GM18861 (cell line): ENCODE measurements at regions not wholly inside any gene's neighbourhood (a gene's known extent, or its start where the extent isn't known, plus 50 kb on each side); places are given as distances from the start of the nearest gene placed in this dataset.

Experiments
- ATAC-seq: cut with Tn5 transposase; IDR thresholded peaks from one replicate; pipeline ENCODE4 v1.9.1; 2021; ENCODE audit not compliant: unreplicated experiment

DNA sequence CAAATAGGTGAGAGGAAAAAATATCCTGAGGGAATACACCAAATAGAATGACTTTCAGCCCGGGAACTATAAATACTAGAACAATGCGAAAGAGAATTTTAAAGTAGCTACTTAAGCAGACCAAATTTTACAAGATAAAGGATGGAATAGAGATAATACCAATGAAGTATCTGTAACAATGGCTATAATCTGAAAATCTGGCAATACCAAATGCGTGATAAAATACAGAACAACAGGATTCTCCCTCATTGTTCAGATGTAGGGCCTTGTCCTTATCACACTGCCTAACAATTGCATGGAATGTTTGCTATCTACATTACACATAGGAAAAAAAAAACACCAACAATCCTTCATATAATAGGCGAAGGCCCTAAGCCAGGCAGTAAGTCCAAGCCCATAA is 815.4 kb upstream of the MDGA2 start:
- no peak for ATAC-seq

DNA sequence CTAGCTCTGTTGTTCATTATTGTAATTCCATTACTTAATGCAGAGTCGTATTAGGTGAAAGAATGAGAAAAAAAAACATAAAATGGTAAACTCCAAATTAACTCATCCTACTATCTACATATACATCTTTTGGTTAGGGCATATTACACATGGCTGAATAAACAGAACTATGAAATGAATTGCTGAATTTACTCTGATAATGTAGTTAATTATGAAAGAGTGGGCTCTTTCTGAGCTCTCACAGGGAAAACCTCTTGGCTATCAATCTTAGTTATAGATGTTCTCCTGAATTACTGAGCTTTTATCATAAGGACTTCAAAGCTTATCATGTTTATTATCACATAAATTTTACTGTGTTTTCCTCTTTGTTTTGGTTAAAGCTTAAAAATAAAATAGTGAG is 798.5 kb upstream of the MDGA2 start:
- no peak for ATAC-seq

- no peak for ATAC-seq
Measured at GRCh38 chr14:48456051-48456450, 780.6 kb upstream of the MDGA2 start.

DNA sequence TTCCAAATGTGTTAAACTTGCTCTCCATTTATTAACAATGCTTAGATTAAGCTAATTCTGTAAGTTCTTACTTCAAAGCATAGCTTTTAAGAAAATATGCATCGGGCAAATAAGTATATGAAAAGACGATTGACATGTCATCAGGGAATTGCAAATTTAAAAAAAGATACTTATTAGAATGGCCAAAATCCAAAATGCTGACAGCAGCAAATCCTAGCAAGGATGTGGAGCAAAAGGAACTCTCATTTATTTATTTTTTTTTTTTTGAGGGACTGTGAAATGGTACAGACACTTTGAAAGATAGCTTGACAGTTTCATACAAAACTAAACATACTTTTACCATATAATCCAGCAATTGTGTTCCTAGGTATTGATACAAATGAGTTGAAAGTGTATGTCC is 779.5 kb upstream of the MDGA2 start:
- ATAC-seq: no peak

DNA sequence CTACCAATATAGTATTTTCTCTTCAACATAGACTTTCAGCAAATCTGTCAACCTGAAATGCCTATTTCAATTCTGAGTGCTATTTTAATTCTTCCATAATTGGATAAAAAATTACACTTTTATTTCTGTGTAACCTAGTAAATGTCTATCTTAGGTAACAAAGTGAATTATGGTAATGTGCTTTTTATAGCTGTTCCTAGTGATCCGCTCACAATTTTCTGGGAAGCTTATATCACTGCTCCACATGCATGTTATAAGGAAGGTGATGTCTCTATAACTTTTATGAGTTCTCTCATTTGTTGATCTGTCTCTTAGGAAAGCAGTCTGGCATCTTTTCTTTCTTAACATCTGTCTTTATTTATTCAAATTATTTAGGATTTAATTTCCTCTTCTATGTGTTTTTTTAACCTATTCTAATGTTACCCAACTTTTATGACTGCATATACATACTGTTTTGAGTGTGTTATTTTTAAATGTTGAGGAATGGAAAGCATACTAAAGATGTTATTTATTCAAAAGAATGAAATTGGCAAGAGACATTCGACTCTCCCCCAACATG is 777.1 kb upstream of the MDGA2 start:
- no peak for ATAC-seq

DNA sequence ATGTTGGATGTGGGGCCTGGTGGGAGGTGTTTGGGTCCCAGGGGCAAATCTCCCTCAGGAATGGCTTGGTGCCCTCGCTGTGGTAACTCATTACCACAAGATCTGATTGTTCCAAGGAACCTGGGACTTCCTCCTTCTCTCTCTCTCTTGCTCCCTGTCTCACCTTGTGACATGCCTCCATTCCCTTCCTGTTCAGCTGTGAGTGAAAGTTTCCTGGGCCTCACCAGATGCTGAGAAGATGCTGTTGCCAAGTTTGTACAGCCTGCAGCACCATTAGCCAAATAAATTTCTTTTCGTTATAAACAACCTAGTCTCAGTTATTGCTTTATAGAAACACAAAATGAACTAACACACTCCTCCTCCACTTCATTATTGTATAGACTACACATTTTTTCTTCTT is 759.8 kb upstream of the MDGA2 start:
- ATAC-seq: no peak

DNA sequence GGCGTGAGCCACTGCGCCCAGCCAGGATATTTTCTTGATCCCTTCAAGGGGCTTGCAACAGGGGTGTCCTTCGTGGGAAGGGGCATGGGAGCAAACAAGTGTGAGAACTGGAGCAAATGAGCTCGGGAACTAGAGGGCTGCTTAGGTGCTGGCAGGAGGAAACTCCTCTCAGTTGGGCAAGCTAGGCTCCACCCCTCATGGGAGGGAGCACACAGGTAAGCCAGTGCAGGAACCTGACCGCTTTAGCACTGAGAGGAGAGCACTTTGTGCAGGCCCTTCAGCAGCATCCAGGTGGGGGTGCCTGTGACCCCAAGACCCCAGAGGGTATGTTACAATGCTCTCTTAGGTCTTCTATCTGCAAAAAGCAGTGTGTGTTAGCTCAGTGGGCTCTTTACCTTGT is 755.4 kb upstream of the MDGA2 start:
- no peak for ATAC-seq

DNA sequence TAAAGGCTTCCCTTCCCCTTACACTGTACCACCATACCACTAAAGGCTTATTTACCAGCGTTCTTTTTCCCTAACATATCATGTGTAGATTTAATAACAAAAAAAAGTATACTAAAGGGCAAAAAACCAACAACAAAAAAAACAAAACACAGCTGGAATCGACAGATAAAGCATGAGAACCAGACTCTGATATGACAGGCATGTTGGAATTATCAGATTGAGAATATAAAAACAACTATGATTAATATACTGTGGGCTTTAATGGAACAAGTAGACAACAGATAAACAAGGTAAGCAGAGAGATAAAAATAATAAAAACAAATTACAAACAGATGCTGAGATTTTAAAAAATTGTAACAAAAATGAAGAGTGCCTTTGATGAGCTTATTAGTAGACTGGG is 754.1 kb upstream of the MDGA2 start:
- ATAC-seq: no peak

DNA sequence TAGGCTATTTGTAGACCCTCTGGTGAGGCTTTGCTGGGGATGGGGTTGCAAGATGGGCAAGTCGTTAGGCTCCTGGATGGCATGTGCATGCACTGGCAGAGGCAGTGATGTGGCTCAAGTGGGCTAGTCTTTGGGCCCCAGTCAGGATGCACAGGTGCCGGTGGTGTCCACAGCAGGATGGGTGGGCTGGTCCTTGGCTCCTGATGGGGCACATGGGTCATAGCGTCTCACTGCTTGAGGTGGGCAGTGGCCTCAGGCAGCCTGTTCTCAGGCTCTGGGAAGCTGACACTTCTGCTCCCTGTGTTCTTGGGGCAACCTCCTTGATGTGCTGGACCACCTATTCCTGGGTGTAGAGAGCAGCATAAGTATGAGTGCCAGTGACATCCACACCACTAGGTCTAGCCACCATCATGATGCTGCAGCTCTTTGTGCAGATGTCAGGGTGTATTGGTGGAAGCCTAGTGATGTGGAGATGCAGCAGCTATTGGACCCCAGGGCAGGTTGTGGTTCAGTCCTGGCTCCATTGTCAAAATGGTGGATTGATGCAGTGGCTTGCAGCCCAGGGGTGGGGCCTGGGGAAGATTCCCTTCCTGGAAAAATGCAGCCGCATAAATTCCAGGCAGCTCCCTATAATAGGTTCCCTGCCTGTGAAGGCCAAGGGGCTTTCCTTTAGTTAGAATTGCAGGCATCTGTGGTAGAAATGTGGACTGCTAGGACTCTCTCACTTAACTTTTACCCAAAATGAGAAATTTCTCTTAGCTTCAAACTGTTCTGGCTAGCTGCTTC is 742.5 kb upstream of the MDGA2 start:
- ATAC-seq: no peak

DNA sequence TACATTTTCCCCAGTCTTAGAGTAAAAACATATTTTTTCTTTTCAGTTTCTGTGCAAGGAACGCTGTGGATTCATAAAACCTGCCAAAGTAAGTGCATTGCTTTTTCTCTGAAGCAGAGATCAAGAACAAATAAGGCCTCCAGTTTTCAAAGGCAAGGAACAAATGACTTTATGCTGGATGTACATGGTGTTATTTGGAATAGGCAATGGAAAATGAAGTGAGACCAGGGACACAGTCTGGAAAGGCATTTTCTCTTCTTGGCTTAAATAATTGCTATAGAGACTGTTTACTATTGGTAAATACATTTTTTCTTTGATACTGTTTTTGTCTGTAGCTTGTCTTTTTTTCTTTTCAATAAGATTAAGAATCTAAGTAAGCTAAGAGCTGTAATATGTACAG is 725.9 kb upstream of the MDGA2 start:
- ATAC-seq: no peak

- ATAC-seq: no peak
Measured at GRCh38 chr14:48398675-48399282, 723.4 kb upstream of the MDGA2 start.

DNA sequence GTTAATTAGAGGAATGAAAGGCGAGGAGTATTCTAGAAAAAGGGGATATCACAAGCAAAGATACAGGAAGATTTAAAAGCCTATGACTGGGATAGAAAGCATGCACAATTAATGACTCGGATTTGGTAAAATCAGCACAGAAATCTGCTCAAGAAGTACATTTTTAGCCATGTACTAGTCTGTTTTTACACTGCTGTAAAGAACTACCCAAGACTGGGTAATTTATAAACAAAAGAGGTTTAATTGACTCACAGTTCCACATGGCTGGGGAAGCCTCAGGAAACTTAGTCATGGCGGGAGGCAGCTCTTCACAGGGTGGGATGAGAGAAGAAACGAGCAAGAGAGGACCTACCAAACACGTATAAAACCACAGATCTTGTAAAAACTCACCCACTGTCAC is 716.3 kb upstream of the MDGA2 start:
- ATAC-seq: no peak

DNA sequence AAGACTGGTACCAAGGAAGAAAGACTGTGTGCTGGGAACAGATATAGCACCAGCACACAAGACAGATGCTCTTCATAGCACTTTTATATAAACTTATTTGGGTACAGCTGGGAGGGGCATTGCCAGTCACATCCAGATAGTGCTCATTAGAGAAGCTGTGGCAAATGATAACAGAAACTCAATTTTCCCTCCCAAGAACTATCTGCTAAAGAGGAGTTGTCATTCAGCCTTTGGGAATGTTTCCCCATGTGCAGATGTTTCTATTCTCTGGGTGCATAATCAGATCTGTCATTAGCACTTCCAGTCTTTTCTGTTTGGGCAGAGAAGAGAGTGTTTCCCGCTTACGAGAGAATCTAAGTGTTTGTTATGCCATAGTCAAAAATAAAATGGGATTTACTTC is 714.9 kb upstream of the MDGA2 start:
- no peak for ATAC-seq

DNA sequence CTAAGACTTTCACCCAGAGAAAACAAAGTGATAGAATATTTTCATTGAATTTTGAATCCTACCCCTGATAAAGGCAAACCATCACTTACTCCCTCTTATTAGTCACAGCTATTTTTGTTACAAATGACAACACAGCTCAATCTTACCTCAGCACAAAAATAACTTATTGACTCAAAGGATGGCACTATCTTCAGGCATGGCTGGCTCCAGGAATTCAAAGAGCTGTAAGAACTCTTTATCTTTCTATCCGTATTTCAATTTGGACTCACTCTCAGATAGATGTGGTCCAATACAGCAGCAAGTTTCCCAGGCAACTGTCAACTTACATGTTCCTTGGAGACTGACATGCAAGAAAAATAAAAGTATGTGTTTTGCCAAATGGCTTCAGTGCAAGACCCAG is 709.4 kb upstream of the MDGA2 start:
- ATAC-seq: no peak

DNA sequence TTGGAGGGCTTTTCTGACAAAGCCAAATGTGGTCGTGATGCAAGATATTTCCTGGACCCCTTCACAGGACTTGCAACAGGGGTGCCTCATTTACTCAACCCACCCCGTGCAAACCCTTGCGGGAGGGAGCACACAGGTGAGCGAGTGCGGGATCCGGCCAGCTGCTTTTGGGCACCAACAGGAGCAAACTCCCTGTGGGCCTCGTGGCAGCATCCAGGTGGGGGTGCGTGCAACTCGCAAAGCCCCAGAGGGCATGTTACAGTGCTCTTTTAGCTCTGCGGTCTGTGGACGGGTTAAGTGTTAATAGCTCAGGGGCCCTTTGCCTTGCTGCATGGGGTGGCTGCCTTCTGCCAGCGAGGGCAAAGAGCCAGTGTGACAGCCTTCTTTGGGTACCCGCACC is 707.6 kb upstream of the MDGA2 start:
- no peak for ATAC-seq

DNA sequence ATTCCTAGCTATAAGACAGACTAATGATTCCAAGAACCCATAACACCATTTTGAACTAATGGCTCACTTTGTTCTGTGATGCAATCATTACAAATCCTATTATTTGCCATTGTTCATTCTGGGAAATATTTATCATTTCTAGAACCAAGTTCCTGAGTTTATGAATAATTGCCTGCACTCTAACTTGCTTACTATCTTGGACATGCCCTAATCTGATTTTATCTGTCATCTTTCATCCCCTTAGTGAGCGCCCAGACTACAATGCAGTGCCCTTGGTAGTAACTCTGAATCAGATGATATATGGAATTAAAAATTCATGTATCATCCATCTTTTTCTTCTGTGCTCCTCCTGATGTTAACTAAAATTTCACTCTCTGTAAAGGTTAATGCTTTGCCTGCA is 703.1 kb upstream of the MDGA2 start:
- no peak for ATAC-seq

- ATAC-seq: no peak
Measured at GRCh38 chr14:48373981-48374380, 698.6 kb upstream of the MDGA2 start.

GRCh38 chr14:48350971-48351370 is 675.6 kb upstream of the MDGA2 start:
- ATAC-seq: no peak

DNA sequence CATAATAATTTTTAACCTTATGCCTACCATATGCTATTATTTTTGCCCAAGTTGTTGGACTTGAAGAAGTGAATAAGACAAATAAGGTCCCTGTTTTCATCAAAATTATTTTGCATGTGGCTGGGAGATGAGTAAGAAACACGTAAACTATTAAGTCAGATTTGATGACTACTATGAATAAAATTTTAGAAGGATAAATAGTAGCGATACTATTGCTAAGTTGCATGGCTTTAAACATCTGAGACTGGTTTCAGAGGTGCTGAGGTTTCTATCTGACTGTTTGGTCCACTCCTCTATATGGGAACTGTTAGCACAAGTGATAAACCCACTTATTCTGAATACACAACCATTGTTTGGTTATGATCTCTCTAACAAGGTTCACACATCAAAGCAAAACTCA is 674.3 kb upstream of the MDGA2 start:
- ATAC-seq: no peak

GRCh38 chr14:48341069-48341468 is 665.7 kb upstream of the MDGA2 start:
- ATAC-seq: no peak

- no peak for ATAC-seq
Measured at GRCh38 chr14:48333221-48333920, 658.0 kb upstream of the MDGA2 start.

GRCh38 chr14:48331421-48331820 is 656.0 kb upstream of the MDGA2 start:
- no peak for ATAC-seq
